ENCODE measurements at regions not wholly inside any gene's neighbourhood (a gene's known extent, or its start where the extent isn't known, plus 50 kb on each side); places are given as distances from the start of the nearest gene placed in this dataset.

DNA sequence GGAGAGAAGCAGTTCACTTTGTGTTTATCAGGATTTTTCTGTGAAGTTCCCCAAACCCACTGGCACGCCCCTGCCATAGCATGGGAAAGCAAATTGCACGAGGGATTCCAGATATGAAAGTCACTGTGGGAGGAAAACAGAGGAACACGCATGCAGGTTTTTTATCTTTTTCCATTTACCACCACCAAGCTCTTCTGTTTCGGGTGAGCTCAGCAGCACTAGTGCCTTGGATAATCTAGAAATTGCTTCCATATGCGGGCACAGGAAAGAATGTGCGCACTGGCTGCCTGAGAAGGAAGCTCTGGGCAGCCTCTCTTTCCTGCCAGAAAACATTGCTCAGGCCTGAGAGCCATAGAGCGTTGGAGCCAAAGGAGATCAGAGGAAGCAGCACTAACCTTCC, 65.9 kb upstream of the WIPF1 start:
- no peak overlapping the region for H3K4me3 ChIP-seq (ENCODE audit: low read depth, low read length)
- DNase-seq (ENCODE audit: low read depth): no peak
- TF ChIP-seq, protein P1, sequence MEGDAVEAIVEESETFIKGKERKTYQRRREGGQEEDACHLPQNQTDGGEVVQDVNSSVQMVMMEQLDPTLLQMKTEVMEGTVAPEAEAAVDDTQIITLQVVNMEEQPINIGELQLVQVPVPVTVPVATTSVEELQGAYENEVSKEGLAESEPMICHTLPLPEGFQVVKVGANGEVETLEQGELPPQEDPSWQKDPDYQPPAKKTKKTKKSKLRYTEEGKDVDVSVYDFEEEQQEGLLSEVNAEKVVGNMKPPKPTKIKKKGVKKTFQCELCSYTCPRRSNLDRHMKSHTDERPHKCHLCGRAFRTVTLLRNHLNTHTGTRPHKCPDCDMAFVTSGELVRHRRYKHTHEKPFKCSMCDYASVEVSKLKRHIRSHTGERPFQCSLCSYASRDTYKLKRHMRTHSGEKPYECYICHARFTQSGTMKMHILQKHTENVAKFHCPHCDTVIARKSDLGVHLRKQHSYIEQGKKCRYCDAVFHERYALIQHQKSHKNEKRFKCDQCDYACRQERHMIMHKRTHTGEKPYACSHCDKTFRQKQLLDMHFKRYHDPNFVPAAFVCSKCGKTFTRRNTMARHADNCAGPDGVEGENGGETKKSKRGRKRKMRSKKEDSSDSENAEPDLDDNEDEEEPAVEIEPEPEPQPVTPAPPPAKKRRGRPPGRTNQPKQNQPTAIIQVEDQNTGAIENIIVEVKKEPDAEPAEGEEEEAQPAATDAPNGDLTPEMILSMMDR (IDR thresholded peaks at IDR 0.05; ENCODE audit: control insufficient read depth, extremely low read depth, insufficient read depth): no peak

DNA sequence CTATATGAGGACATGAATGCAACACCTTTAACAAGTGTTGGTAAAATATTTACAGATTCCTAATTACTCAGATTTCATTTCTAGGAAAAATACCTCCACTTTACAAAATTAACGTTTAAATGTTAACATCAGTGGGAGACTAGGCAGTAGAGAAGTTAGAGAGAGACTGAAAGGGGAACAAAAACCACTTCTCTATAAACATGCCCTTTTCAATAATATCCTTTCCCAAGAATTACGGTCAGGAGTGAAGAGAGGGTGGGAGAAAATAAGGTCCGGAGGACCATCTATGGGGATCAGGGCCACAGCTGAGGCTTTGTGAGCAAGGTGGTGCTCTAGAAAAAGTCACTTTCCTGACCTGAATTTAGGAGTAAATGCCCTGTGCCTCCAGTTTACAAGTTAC, 65.3 kb upstream of the WIPF1 start:
- no peak overlapping the region for H3K4me3 ChIP-seq (ENCODE audit: low read depth, low read length)
- DNase-seq (ENCODE audit: low read depth): no peak
- TF ChIP-seq, protein P1 (IDR thresholded peaks at IDR 0.05; ENCODE audit: control insufficient read depth, extremely low read depth, insufficient read depth): no peak

DNA sequence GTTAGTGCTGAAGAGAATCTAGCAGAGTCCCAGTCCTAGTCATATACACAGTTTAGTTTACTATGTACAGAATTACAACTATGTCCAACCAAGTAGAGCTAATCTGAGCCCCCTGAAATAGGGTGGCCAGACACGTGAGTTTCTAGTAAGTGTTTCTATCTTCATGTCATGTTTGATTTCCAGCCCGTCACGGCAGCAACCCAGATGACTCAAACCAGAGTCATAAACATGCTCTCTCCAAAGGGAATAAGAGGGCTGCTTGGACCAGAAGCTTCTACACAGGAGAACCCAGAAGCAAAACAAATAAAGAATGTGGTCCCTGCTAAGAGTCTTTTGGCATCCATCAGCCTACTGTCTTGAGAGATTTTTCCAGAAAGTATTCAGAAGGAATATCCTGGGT, 64.9 kb upstream of the WIPF1 start:
- TF ChIP-seq, protein P1 (IDR thresholded peaks at IDR 0.05; ENCODE audit: control insufficient read depth, extremely low read depth, insufficient read depth): no peak
- no peak for DNase-seq (ENCODE audit: low read depth)
- H3K4me3 ChIP-seq (ENCODE audit: low read depth, low read length): no peak overlapping the region

DNA sequence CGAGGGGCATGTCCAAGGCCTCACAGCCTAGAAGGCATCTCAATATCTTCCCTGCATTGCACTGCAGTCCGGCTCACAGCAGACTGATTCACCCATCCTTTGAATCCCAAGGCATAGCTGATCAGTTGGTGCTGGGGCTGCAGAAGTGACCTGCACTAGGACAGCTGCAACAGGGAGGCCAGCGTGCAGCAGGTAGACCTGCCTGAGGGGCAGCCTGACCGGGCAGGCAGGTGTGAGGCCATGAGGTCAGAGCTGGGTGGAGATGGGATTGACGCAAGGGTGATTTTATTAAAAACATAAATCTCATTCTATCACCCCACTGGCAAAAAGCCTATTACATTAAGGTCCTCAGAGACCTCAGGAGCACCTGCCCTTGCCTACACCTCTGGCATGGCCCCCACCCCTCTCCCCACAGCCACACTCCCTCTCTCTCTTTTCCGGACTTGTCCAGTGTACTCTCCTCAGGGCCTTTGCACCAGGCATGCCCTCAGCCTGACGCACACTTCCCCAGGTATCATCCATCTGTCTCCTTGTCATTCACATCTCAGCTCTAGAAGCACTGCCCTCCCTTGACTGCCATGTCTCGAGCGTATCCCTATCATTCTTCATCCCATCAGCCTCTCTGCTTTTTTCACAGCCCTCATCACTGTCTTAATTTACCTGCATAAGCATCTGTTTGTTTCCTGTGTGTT, 63.5 kb upstream of the WIPF1 start:
- H3K4me3 ChIP-seq (ENCODE audit: low read depth, low read length): no peak overlapping the region
- TF ChIP-seq, protein P1 (IDR thresholded peaks at IDR 0.05; ENCODE audit: control insufficient read depth, extremely low read depth, insufficient read depth): no peak
- no peak for DNase-seq (ENCODE audit: low read depth)

DNA sequence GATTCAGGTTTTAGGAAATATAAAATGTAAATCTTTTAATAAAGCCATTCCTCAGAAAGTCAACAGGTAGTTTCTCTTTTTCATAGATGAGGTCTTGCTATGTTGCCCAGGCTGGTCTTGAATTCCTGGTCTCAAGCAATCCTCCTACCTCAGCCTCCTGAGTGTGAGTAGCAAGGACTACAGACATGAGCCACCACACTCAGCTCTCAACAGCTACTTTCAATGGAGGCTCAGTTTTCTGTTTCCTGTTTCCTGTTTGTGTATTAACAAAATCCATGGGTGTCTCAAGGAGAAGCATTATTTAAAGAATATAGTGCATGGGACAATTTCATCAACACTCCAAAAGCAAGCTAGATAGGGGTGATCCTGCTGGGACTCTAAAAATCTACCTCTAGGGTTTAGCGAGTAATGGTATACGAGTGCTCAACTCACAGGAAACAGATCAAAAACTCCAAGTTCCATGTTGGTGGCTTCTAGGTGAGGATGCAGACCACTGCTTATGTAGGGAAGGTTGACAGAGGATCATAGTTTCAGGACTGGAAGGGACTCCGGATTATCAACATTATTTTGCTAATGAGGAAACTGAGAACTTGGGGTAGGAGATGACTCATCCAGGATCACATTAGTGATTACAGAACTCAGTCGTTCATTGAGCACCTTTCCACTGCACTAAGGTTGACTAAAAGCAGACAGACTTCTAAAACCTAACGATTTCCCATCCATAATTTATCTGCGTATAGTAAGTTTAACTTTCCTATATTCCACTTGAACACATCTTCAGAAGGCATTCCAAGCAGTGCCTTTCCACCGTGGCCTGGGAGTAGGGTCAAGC, 61.7 kb upstream of the WIPF1 start:
- no peak overlapping the region for H3K4me3 ChIP-seq (ENCODE audit: low read depth, low read length)
- TF ChIP-seq, protein P1 (IDR thresholded peaks at IDR 0.05; ENCODE audit: control insufficient read depth, extremely low read depth, insufficient read depth): no peak
- no peak for DNase-seq (ENCODE audit: low read depth)

DNA sequence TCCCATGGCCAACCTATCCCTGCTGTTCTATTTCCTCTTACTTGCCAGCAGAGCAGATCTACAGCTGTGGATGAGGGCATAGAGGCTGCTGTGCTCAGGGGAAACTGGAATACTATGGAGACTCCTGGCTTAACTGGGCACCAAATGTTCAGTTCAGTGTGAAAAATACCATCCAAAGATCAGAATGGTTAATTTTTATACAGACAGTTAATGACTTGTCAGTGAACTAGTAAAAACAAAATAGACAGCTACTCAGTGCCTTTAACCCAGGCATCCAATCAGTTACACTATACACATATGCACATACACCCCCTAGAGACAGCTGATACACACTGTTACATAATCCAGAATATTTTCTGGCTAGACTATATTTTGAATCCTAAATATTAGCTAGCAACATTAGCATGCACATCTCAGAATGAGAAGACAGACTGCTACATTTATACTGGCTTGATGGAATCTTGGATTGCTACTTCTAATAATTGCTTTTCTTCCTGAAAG, 59.1 kb upstream of the WIPF1 start:
- TF ChIP-seq, protein P1 (IDR thresholded peaks at IDR 0.05; ENCODE audit: control insufficient read depth, extremely low read depth, insufficient read depth): no peak
- H3K4me3 ChIP-seq (ENCODE audit: low read depth, low read length): no peak overlapping the region

More for the DNA sequence above, 59.1 kb upstream of the WIPF1 start:
- no peak for DNase-seq (ENCODE audit: low read depth)
